H9 (cell line): ENCODE measurements at regions not wholly inside any gene's neighbourhood (a gene's known extent, or its start where the extent isn't known, plus 50 kb on each side); places are given as distances from the start of the nearest gene placed in this dataset.

Experiments
- DNase-seq: peaks from one replicate; pipeline ENCODE4 v3.0.0-alpha.2; 2017
- H2AFZ ChIP-seq: one replicate; pipeline ENCODE4 v1.6.1; 2013; ENCODE audit warnings: mild to moderate bottlenecking, low read length, control low read depth, moderate library complexity
- H2AK5ac ChIP-seq: 2 replicates; pipeline ENCODE4 v1.6.1; 2013; ENCODE audit warnings: low read length, control low read depth, mixed read lengths; ENCODE audit not compliant: insufficient read length
- H2BK120ac ChIP-seq: one replicate; pipeline ENCODE4 v1.6.1; 2013; ENCODE audit warnings: low read depth, mild to moderate bottlenecking, low read length, control low read depth, inconsistent platforms; ENCODE audit not compliant: poor library complexity, severe bottlenecking
- H2BK12ac ChIP-seq: 2 replicates; pipeline ENCODE4 v1.6.1; 2013; ENCODE audit warnings: low read length, control low read depth, mixed read lengths, low read depth; ENCODE audit not compliant: insufficient read length
- H2BK15ac ChIP-seq: 2 replicates; pipeline ENCODE4 v1.6.1; 2013; ENCODE audit warnings: low read depth, low read length, control low read depth
- H2BK20ac ChIP-seq: one replicate; pipeline ENCODE4 v1.6.1; 2013; ENCODE audit warnings: low read depth, mild to moderate bottlenecking, low read length, control low read depth, inconsistent platforms; ENCODE audit not compliant: poor library complexity, severe bottlenecking
- H2BK5ac ChIP-seq: 2 replicates; pipeline ENCODE4 v1.6.1; 2013; ENCODE audit warnings: low read length, control low read depth, mixed read lengths; ENCODE audit not compliant: insufficient read length
- H3K14ac ChIP-seq: 2 replicates; pipeline ENCODE4 v1.6.1; 2013; ENCODE audit warnings: low read length, control low read depth; ENCODE audit not compliant: insufficient read depth
- H3K18ac ChIP-seq: 2 replicates; pipeline ENCODE4 v1.6.1; 2013; ENCODE audit warnings: low read depth, mild to moderate bottlenecking, mixed read lengths, low read length, control low read depth; ENCODE audit not compliant: insufficient read length
- H3K23ac ChIP-seq: 2 replicates; pipeline ENCODE4 v1.6.1; 2013; ENCODE audit warnings: low read length, control low read depth, mixed read lengths, low read depth; ENCODE audit not compliant: insufficient read length
- H3K23me2 ChIP-seq: 2 replicates; pipeline ENCODE4 v1.6.1; 2013; ENCODE audit warnings: low read depth, mild to moderate bottlenecking, mixed read lengths, low read length, control low read depth; ENCODE audit not compliant: insufficient read length, poor library complexity, severe bottlenecking
- H3K27ac ChIP-seq: 2 replicates; pipeline ENCODE4 v1.5.1; 2013; ENCODE audit warnings: low read length, control low read depth, mixed read lengths, low read depth; ENCODE audit not compliant: insufficient read length
- H3K27me3 ChIP-seq: 2 replicates; pipeline ENCODE4 v1.6.1; 2013; ENCODE audit warnings: low read length, control low read depth, inconsistent platforms; ENCODE audit not compliant: insufficient read depth
- H3K4ac ChIP-seq: 2 replicates; pipeline ENCODE4 v1.6.1; 2013; ENCODE audit warnings: low read depth, mild to moderate bottlenecking, control low read depth, inconsistent platforms, low read length, moderate library complexity
- H3K4me1 ChIP-seq: 2 replicates; pipeline ENCODE4 v1.6.1; 2013; ENCODE audit warnings: low read length, control low read depth, inconsistent platforms; ENCODE audit not compliant: insufficient read depth
- H3K4me2 ChIP-seq: 2 replicates; pipeline ENCODE4 v1.6.1; 2013; ENCODE audit warnings: low read length, control low read depth, mixed read lengths; ENCODE audit not compliant: insufficient read length, insufficient read depth
- H3K56ac ChIP-seq: 2 replicates; pipeline ENCODE4 v1.6.1; 2013; ENCODE audit warnings: low read depth, mild to moderate bottlenecking, mixed read lengths, low read length, control low read depth; ENCODE audit not compliant: insufficient read length
- H3K79me1 ChIP-seq: 2 replicates; pipeline ENCODE4 v1.6.1; 2013; ENCODE audit warnings: low read depth, mild to moderate bottlenecking, moderate library complexity, low read length, control low read depth, inconsistent platforms; ENCODE audit not compliant: insufficient read depth, poor library complexity, severe bottlenecking
- H3K79me2 ChIP-seq: 2 replicates; pipeline ENCODE4 v1.6.1; 2013; ENCODE audit warnings: low read length, control low read depth, inconsistent platforms; ENCODE audit not compliant: insufficient read depth
- H3K9ac ChIP-seq: 2 replicates; pipeline ENCODE4 v1.6.1; 2013; ENCODE audit warnings: low read length, control low read depth, mixed read lengths; ENCODE audit not compliant: insufficient read length; ENCODE audit errors: extremely low read depth
- H3K9me3 ChIP-seq: one replicate; pipeline ENCODE4 v1.6.1; 2013; ENCODE audit warnings: low read depth, low read length, inconsistent platforms; ENCODE audit not compliant: control insufficient read depth
- H3T11ph ChIP-seq: one replicate; pipeline ENCODE4 v1.6.1; 2013; ENCODE audit warnings: mild to moderate bottlenecking, low read length, control low read depth, inconsistent platforms
- H4K20me1 ChIP-seq: one replicate; pipeline ENCODE4 v1.6.1; 2013; ENCODE audit not compliant: control insufficient read depth, insufficient read length, insufficient read depth
- H4K5ac ChIP-seq: 2 replicates; pipeline ENCODE4 v1.6.1; 2013; ENCODE audit warnings: low read depth, mild to moderate bottlenecking, mixed read lengths, low read length, control low read depth; ENCODE audit not compliant: insufficient read length
- H4K8ac ChIP-seq: replicated peaks from 2 replicates; pipeline ENCODE4 v1.6.1; 2013; ENCODE audit warnings: low read length, control low read depth, mixed read lengths, low read depth; ENCODE audit not compliant: insufficient read length
- H4K91ac ChIP-seq: 2 replicates; pipeline ENCODE4 v1.6.1; 2013; ENCODE audit warnings: low read depth, mild to moderate bottlenecking, moderate library complexity, mixed read lengths, low read length, control low read depth; ENCODE audit not compliant: insufficient read length
- H3K27ac Mint-ChIP-seq, 3 experiments: 2 replicates in 2 of 3; 3 replicates in 1 of 3; pipeline ENCODE4 v1.8.0; 2020 to 2021; ENCODE audit warnings: mixed read lengths in 3 of 3, mild to moderate bottlenecking in 1 of 3, moderate library complexity in 1 of 3
- H3K27me3 Mint-ChIP-seq: 2 replicates; pipeline ENCODE4 v1.8.0; 2021; ENCODE audit warnings: low read depth, mild to moderate bottlenecking, moderate library complexity, mixed read lengths
- H3K36me3 Mint-ChIP-seq, 3 experiments: 2 replicates in 2 of 3; 3 replicates in 1 of 3; pipeline ENCODE4 v1.8.0; 2020 to 2021; ENCODE audit warnings: low read depth in 3 of 3, mixed read lengths in 3 of 3; ENCODE audit not compliant: insufficient read depth in 1 of 3
- H3K4me1 Mint-ChIP-seq, 2 experiments: 2 replicates each; pipeline ENCODE4 v1.8.0; 2020; ENCODE audit warnings: mixed read lengths in 2 of 2
- H3K4me3 Mint-ChIP-seq, 2 experiments: 2 replicates in 1 of 2; 3 replicates in 1 of 2; pipeline ENCODE4 v1.8.0; 2020 to 2021; ENCODE audit warnings: mild to moderate bottlenecking in 2 of 2, mixed read lengths in 2 of 2, moderate library complexity in 1 of 2
- H3K9me3 Mint-ChIP-seq, 2 experiments: 2 replicates in 1 of 2; 3 replicates in 1 of 2; pipeline ENCODE4 v1.8.0; 2020; ENCODE audit warnings: mild to moderate bottlenecking in 2 of 2, mixed read lengths in 2 of 2, moderate library complexity in 1 of 2
- CTCF ChIP-seq: fragments of 200-600 bp; sonication (generic); conservative IDR thresholded peaks from 3 replicates; pipeline ENCODE4 v1.8.0; 2021; ENCODE audit warnings: antibody characterized with exemption, mild to moderate bottlenecking
- WGBS: extraction: QIAGEN DNeasy Blood & Tissue Kit; methylation state at CpG from one replicate; pipeline ENCODE4 v1.1.7; 2013; ENCODE audit warnings: missing lambda C conversion rate, low lambda C conversion rate, mixed read lengths; ENCODE audit not compliant: insufficient read length; ENCODE audit errors: extremely low coverage; 5-methylcytosine and 5-hydroxymethylcytosine counted together

- no peak overlapping the region for H3K27ac Mint-ChIP-seq
- Histone ChIP-seq H3K23ac (no peak overlapping the region), H3K4me1 (no peaks in the 10 kb centered on the region), H4K20me1 (no peaks in the 10 kb centered on the region), H2AFZ (no peak overlapping the region), H3K56ac (no peak overlapping the region), H3T11ph (no peak overlapping the region), H3K23me2 (no peaks in the 10 kb centered on the region), H4K91ac (no peak overlapping the region), H2BK120ac (no peak overlapping the region), H3K79me1 (no peaks in the 10 kb centered on the region), H2BK15ac (no peak overlapping the region), H3K4ac (no peak overlapping the region), H3K9me3 (no peaks in the 10 kb centered on the region), H3K9ac (no peak overlapping the region), H3K18ac (no peak overlapping the region), H3K4me2 (no peak overlapping the region), H3K79me2 (no peaks in the 10 kb centered on the region), H2AK5ac (no peak overlapping the region), H3K27me3 (no peaks in the 10 kb centered on the region), H4K8ac (no peak overlapping the region), H3K27ac (no peak overlapping the region), H2BK12ac (no peak overlapping the region), H2BK20ac (no peak overlapping the region), H2BK5ac (no peak overlapping the region), H4K5ac (no peak overlapping the region), H3K14ac (no peak overlapping the region; the same call in 1 of the 2 replicates)
- no peaks in the 10 kb centered on the region; a peak in 1 of 7 replicates for H3K36me3 Mint-ChIP-seq
- TF ChIP-seq CTCF, result no peak
- no CpG with 5 or more reads among the region's 10 CpGs for WGBS
- H3K27me3 Mint-ChIP-seq, result peaks cover 9% of the 10 kb centered on the region
- DNase-seq, result no peak
- peaks cover 2 to 13% of the 10 kb centered on the region in 2 experiments; a peak in 2 of 5 replicates for H3K9me3 Mint-ChIP-seq
- H3K4me3 Mint-ChIP-seq, result no peak overlapping the region
- no peaks in the 10 kb centered on the region for H3K4me1 Mint-ChIP-seq
Observed at GRCh38 chr7:156067156-156067555, 254.9 kb upstream of the SHH start.
